HG02678 (cell line): ENCODE measurements at regions not wholly inside any gene's neighbourhood (a gene's known extent, or its start where the extent isn't known, plus 50 kb on each side); places are given as distances from the start of the nearest gene placed in this dataset.
A peak's percentile ranks its signal among the peaks of the same experiment; 100 is the strongest.
"Not testable (repeated sequence)": the region's sequence is repeated elsewhere in the genome, so short reads cannot be mapped to it uniquely, and the experiment has no call there.

ENCODE experiments used
- ATAC-seq: cut with Tn5 transposase; IDR thresholded peaks from one replicate; pipeline ENCODE4 v1.9.1; 2021; ENCODE audit warnings: mild to moderate bottlenecking, moderate library complexity; ENCODE audit not compliant: unreplicated experiment

DNA sequence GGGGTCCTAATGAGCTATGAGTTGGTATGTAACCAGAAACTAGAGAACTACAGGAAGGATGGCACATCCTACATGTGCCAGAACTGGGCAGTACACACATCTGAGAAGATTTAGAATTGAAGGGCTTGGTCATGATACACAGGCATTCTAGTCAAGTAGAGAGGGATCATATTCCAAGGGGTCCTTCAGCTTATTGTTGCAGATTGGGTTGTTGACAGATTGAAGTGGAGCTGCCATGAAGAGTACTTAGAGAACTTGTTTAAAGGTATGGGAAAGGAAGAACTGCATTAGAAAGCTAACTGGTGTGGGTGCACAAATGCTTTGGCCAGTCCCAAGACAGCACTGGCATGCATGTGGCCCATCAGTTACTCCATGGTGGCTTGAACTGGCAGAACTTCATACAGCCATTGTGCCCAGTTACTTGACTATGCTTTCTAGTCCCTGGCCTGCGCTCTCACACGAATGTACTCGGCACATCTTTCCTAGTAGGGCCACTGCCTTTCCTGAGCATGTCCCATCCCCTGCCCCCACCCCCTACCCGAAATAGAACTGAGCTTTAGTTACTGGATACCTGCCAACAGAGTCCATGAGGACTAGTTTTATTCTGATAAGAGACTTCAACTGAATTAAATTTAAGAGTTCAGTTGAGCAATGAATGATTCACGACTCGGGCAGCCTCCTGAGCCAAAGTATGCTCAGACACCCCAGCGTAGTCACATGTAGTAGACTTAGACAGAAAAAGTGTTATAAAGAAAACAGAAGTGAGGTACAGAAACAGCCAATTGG is 64.0 kb downstream of the CCNG2 start:
- no peak for ATAC-seq

DNA sequence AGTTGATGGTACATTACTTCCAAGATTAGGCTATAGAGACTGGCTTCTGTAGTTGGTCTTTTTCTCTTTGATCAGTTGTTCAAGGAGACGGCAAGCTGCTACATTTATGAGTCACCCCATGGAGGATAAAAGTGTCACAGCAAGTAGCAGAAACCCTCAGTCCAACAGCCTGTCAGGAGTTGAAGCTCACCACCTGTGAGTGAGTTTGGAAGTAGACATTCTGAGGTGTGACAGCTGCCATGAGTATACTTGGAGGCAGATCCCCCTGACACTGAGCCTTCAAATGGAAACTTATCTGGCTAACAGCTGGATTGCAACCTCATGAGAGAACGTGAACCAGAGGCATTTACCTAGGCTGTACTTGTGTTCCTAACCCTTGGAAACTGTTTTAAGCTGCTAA is 68.0 kb downstream of the CCNG2 start:
- ATAC-seq, result no peak

DNA sequence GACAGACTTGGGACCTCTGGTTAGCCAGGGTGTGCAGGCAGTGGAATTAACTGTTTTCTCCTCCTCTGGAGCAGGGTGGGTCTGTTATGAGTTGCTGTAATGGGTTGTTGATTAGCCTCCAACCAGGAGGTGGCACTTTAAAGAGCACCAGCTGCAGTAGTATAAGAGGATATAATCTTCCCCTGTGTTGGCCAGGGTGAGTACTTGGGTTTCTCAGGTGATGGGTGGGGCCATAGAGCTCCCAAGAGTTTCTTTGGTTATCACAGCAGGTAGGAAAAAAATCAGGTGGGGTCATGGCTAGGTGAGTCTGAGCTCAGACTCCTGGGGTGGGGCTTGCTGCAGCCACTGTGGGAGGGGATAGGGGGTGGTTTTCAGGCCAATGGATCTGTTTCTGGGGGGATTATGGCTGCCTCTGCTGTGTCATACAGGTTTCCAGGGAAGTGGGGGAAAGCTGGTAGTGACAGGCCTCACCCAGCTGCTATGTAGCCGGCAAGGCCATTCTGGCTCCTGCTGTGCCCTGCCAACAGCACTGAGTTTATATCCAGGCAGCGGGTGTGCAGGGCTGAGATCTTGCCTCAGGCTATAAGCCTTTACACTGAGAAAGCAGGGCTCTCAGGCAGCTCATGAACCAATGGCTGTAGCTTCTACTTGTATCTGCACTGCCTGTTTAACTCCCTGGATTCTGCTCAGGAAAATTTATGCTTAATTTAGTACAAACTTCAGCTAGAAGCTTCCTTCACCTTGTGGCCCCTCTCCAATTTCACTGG is 70.1 kb downstream of the CCNG2 start:
- no peak for ATAC-seq

GRCh38 chr4:77229433-77229832 is 72.4 kb downstream of the CCNG2 start:
- no peak for ATAC-seq

DNA sequence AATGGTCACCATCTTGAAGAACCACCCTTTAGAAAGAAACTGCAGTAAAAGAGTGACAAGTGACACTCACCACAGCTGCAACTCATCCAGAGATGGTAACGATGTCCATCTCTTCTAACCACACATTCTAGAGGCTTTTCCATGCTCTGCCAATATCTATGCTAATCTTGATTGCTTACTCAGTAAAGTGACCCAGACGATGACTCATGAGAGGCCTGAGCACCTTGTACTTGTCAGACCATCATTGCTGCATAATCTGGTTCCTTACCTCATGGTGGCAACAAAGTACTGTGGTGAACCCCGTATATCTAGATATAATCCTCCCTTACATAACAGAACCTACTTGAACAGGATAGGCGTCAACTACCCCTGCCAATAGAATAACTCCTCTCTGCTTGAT is 75.6 kb downstream of the CCNG2 start:
- no peak for ATAC-seq

DNA sequence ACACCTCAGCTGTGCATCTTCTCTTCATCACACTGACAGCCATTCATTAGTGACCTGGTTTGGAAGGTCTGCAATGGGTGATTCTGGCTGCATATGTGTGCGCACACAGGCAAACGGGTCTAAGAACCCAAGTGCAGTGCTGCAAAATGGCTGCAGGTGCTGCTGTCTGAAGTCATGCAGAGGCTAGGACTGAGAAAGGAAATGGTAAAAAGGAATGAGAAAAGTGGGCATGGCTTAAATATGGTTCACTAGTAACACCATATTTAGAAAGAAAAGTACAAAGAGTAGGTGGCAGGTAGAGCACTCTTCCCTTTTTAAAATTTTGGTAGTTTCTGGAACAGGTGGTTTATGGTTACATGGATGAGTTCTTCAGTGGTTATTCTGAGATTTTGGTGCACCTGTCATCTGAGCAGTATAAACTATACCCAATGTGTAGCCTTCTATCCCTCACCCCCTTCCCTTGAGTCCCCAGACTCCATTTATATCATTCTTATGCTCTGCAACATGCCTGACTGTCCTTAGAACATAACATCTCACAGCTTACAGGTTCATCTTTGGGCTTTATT is 78.4 kb downstream of the CCNG2 start:
- no peak for ATAC-seq

DNA sequence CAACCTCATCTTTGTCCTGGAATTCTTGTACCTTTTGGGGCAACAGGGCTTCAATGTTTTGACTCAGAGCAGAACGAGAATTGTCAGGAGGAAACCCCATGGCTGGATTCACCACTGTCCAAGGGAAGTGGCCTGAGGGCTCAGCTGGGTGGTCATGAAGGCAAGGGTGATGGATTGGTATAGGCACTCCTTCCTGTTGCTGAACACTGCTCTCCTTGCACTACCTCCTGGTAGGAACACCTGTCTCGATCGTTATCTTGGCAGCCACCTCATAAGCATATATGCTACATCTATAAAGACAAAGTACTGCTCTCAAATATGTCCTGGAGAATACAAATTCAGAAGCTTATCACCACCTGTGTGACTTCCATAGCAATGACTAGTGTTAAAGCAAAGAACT is 79.8 kb downstream of the CCNG2 start:
- ATAC-seq, result no peak

GRCh38 chr4:77240469-77241066 is 83.6 kb downstream of the CCNG2 start:
- ATAC-seq, result peak; percentile 78

- ATAC-seq, result no peak
Measured at GRCh38 chr4:77248805-77249204, 91.8 kb downstream of the CCNG2 start.

DNA sequence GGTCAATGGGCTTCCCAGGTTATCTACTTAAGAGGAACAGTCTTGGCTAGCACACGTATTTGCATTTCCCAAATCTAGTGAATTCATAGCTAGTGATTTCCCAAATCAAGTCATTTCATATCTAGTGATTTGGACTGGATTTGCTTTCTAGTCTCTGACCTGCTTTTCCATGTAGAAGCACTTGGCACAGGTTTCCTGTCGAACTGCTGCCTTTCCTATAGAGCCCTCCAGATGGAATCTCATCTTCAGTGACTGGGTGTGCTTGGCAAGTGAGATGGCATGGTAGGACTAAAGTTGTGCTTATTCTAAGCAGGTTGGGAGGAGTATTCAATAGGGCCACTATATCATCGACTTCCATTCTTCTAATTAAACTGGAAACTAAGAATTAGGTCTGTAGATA is 94.7 kb downstream of the CCNG2 start:
- ATAC-seq, result no peak

DNA sequence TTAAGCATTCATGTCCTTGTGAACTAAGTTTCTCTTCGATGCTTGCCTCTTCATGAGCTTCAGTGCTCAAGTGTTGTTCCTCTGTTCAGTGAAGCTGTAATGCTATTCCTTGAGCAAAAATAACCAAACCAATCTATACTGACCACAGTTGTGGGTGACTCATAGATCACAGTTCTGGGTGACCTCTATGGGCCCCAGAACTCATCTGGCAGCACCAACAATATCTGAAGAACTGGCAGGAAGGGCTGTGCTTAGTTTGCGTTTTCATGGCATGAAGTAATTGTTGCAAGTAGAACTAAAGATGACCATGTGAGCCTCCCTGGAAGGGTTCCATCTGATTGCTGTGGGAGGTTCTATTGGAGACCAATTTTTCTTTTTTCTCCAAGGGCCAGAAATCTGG is 106.2 kb downstream of the CCNG2 start:
- no peak for ATAC-seq

GRCh38 chr4:77263976-77264375 is 107.0 kb downstream of the CCNG2 start:
- ATAC-seq, result not testable (repeated sequence)

DNA sequence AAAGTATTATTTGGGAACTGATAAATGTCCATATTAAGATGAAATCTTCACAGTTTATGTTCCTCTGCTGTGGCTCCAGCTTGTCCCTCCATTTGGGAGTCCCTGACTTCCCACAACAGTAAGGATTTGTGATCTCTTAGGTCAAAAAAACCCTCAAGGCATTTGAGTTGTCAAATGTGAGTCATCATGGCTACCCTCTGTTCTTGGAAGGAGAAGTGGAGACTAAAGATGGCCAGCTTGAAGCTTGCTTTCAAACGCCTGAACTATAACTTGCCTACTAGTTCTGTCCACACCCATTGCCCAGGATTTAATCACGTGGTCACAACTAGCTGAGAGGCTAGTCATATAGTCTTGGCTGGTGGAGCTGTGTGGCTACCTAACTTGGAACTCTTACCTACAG is 107.8 kb downstream of the CCNG2 start:
- no peak for ATAC-seq

DNA sequence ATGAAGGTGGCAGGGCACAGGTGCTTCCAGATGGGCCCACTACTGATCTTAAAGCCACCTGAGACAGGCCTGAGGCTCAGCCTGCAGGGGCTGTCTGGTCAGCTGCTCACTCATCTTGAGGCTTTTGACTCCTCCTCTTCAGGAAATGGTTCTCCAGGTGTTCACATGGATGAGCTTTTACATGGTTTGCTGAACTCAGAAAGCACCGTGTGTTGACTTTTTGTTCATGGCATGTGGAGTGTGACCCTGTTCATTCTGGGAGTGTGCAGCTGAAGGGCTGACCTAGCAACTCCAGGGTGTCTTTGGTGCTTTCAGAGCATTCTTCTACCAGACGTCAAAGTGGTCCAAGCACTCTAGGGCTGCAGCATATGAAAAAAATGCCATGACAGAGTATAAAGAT is 111.1 kb downstream of the CCNG2 start:
- no peak for ATAC-seq

GRCh38 chr4:77269505-77269904 is 112.5 kb downstream of the CCNG2 start:
- ATAC-seq, result no peak

DNA sequence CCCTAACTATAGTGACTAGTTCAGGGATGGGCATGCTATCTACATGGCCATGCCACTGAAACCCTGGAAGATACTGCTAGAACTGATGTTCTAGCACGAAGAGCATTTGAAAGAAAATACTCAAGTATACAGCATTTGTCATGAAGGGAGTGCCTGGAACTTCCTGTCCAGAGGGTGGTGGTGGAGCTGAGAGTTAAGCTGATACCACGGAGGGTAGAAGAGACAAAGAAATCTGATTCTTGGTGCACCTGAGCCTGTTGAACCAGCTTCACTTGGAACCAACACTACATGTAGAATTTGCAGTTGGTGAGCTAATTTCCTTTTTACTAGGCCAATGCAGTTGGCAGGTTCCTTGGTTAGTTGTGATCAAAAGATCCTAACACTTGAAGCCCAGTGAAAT is 116.4 kb downstream of the CCNG2 start:
- ATAC-seq, result no peak

- ATAC-seq, result not testable (repeated sequence)
Measured at GRCh38 chr4:77279114-77279513, 122.1 kb downstream of the CCNG2 start.

DNA sequence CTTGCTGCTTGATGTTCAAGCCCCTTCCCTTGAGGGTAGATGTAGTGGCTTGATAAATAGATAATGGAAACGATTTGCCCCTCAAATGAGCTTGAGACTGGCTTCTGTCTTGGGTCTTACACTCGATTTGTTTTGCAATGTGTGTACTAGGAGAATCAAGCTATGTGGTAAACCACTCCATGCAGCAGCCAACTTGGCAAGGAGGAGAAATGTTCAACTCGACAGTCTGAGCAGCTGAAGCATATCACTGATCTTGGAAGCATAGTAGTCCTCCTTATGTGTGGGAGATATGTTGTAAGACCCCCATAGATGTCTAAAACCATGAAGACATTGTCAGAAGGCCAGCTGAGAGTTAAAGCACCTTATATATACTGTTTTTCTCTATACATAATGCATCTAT is 125.3 kb downstream of the CCNG2 start:
- ATAC-seq, result no peak

DNA sequence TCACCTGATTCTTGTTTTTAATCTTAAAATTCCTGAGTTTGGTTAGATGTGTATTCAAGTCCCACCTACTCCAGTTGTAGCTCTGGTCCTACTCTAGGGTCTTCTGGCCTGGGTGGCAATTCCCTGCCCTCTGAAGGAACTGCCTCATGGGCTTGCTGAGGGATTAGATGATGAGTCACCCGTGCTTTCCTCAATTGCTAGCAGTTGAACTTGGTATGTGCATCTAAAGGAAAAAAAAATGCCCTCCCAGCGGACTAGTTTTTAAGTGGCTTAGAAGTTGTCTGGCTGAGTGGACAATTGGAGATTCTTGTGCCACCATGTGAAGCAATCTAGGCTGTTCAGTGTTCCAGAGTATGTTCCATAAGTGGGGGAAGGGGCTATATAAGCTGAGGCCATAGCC is 127.0 kb downstream of the CCNG2 start:
- ATAC-seq, result no peak

DNA sequence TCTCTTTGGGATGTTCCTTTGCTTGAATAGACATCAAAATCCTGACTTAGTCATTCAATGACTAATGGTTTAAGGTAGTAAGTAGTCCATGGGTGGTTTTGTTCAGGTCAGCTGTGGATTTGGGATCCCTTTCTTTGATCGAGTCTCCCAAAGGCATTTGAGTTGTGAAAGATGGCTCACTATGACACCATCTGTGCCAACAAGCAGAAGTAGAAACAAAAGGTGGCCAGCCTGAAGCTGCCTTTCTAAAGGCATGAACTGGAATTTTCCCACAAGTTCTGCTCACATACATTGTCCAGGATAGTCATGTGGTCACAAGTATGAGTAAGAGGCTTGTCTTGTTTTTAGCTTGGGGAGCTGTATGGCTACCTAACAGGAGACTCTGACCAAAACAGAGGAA is 129.9 kb downstream of the CCNG2 start:
- no peak for ATAC-seq

DNA sequence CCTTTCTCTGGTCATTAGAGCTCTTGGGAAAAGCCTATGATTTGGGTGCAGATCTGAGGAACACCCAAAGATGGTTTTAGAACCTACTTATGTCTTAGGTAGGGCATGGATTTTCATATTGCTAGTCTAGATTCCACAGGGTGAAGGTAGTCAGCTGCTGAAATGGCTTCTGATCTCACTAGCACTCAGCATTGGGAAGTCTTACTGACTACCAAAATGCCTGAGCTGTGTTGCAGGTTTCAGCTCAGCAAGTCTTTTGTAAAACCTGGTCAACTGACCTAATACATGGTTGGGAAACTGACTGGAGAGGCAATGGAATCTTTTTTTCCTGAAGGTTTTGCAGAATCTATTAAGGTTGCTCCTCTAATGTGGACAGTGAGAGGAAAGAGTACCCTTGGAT is 136.4 kb downstream of the CCNG2 start:
- ATAC-seq, result no peak

DNA sequence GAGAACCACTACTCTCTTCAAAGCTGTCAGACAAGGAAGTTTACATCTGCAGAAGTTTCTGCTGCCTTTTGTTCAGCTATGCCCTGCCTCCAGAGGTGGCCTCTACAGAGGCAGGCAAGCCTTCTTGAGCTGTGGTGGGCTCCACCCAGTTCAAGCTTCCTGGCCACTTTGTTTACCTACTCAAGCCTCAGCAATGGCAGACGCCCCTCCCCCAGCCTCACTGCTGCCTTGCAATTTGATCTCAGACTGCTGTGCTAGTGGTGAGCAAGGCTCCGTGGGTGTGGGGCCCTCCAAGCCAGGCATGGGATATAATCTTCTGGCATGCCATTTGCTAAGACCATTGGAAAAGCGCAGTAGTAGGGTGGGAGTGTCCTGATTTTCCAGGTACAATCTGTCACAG is 144.0 kb downstream of the CCNG2 start:
- ATAC-seq, result not testable (repeated sequence)
